GM12872 (cell line): ENCODE measurements at regions not wholly inside any gene's neighbourhood (a gene's known extent, or its start where the extent isn't known, plus 50 kb on each side); places are given as distances from the start of the nearest gene placed in this dataset.

ENCODE experiments used
- TF ChIP-seq, protein P1 (sequence below): IDR thresholded peaks from 3 replicates; pipeline ENCODE4 v1.5.1; 2011; ENCODE audit warnings: low read depth, mild to moderate bottlenecking, low read length, moderate library complexity; ENCODE audit not compliant: insufficient read depth

DNA sequence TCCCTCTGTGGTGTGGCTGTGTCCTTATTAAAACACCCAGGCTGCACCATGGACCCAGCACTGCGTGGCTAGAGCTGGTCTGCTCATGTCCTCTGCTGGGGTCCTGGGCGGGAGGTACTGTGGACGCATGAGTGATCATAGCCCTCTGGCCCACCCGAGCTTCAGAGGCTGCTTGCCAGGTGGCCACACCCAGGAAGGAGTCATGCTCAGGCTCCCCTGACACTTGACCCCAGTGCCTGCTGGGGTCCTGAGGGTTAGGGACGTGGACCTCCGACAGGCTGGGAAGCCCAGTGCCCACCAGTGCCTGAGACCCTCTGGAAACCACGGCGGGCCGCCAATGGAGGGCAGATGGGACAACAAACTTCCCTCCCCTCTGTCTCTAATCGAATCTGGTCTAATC lies 66.3 kb upstream of the HS6ST1 start:
- TF ChIP-seq, protein P1, sequence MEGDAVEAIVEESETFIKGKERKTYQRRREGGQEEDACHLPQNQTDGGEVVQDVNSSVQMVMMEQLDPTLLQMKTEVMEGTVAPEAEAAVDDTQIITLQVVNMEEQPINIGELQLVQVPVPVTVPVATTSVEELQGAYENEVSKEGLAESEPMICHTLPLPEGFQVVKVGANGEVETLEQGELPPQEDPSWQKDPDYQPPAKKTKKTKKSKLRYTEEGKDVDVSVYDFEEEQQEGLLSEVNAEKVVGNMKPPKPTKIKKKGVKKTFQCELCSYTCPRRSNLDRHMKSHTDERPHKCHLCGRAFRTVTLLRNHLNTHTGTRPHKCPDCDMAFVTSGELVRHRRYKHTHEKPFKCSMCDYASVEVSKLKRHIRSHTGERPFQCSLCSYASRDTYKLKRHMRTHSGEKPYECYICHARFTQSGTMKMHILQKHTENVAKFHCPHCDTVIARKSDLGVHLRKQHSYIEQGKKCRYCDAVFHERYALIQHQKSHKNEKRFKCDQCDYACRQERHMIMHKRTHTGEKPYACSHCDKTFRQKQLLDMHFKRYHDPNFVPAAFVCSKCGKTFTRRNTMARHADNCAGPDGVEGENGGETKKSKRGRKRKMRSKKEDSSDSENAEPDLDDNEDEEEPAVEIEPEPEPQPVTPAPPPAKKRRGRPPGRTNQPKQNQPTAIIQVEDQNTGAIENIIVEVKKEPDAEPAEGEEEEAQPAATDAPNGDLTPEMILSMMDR, result no peak

DNA sequence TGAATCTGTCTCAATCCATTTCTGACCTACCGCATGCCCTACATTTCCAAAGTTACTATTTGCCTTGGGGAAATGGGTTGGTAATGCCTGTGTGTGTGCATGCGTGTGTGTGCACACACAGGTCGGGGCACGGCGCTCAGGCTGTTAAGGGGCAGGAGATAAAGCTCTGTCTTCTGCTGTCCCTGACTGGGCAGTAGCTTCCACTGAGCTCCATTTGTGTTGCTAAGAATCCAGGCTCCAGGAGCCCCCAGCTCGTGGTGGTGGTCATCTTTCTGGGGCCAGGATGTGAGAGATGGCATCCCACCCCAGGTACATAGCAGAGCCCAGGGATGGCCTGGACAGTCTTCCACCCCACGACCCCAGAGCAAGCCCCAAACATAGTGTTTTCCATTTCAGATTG lies 66.7 kb upstream of the HS6ST1 start:
- TF ChIP-seq, protein P1, result no peak

DNA sequence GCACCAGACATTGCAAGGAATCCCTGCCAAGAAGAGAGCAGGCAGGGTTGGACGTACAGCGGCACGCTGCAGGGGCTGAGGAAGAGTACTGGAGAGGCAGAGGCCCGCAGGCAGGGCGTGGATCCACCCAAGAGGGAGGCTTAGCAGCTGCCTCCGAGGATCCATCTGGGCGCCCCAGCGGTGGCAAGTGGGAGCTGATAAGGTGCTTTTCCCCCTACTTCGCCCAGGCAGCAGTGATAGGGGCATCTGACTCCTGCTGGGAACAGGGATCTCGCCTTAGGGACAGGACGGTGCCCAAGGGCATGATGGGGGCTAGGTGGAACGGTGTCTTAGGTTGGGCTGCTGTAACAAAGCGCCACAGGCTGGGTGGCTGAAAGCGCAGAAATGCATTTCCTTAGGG lies 67.4 kb upstream of the HS6ST1 start:
- TF ChIP-seq, protein P1, result no peak

DNA sequence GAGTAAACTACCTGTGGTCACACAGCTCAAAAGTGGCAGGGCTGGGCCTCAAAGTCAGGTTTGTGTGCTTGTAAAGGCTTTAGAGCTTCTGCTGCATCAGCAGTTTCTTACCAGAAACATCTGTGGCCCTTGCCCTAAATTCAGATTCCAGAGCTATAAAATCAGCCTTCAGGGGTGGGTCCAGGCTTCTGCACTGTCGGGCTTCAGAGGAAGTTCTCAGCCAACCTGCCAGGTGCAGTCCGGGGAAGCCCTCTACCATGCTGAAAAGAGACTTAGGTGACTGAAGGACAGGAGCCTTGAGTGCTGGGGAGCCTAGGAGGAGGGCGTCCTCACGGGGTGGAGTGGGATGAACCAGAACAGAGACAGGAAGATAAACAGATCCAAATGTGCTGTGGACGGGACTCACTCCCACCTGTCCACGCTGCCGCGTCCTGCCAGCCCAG lies 69.9 kb upstream of the HS6ST1 start:
- TF ChIP-seq, protein P1, result no peak

DNA sequence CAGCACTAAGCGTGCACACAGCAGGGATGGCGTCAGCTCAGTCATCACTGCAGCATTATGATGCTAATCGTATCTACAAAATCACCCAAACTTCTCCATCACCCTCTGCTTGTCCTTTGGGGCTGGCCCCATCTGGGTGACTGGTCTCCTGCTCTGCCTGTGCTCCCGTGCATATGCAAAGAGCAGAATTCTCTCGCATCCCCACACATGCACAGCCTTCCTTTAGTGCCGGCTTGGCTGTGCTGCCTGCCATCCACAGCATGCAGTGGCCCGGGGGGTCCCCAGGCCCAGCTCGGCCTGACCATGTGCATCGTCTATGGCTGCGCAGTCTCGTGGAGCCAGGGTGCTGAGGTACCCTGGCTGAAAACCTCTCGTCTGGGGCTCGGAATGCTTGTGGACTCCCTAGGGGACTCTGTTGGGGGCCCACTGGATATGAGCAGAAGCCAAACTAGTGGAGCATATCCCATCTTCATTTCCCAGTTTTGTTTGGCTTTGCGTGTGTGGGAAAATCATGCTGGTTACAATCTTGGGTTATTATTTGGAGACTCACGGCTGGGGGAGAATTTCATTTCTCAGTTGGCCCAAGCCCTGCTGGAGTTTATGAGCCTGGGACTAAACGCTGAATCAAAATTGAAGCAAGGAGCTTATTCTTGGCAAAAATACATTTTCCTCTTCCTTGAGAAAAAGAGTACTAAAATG lies 70.9 kb upstream of the HS6ST1 start:
- TF ChIP-seq, protein P1, result no peak

DNA sequence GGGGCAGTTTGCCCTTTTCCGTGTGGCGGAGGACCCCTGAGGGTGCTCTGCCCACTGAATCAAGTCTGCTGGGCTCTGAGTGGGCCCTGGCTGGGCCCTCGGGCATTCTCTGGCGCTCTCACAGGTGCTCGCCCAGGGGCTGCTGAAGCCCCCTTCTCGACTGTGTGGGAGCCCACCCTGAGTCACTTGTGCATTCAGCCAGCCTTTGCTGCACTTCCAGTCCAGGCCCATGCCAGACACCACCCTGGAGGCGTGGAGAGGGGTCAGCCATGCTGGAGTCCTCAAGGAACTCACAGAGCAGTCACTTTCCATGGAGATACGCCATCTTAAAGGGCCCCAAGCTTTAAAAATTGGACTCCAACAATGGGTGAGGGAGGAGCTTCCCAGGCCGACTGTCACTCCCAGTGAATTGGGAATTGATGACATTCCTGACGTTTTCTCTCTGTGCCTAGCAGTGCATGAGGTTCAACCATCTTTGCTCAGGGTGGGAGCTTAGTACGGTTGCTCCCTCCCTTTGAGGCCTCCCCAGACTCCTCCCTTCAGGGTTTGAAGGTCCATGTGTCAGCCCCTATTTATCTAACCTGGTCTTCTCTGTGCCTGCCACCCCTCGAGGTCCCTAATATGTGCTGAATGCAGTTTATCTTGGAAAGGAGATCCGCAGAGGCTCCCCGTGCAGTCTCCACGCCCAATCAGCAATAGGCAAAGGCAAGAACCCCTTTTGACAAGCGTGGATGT lies 71.8 kb upstream of the HS6ST1 start:
- TF ChIP-seq, protein P1, result no peak

DNA sequence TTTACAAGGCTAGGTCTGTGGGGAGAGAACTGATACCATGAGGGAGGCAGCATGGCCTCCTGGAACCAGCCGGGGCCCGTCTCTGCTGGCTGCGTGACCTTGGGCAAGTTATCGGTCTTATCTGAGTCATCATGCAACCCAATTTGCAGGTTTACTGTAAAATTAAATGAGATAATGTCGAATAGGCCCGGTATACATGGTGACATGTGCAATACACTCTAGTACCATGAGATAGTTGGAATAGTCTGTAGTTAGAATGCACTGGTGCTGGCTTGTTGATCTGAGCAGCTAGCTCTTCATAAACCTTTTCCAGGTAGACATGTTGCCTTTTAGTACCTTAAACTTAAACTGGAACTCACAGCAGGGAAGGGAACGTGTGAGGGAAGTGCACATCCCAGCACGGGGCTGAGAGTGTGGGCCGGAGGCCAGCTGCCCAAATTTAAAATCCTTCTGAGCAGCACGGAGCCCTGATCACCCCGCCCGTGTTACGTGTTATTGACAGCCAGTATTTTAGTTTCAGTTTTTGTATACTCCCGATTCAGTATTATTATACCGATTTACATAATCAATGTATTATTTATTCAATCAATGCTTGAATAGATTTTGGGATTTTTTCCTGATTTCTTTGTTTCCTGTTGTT lies 72.4 kb upstream of the HS6ST1 start:
- TF ChIP-seq, protein P1, result no peak
